Mucosa of rectum (tissue), 2 donors: ENCODE measurements at regions not wholly inside any gene's neighbourhood (a gene's known extent, or its start where the extent isn't known, plus 50 kb on each side); places are given as distances from the start of the nearest gene placed in this dataset.

Experiments
- H3K27ac ChIP-seq, 2 donors: one replicate each; pipeline ENCODE4 v1.7.0; 2013; ENCODE audit warnings: inconsistent platforms in 2 of 2, low read depth in 2 of 2, low read length in 2 of 2
- H3K27me3 ChIP-seq, 2 donors: one replicate each; pipeline ENCODE4 v1.7.0; 2013; ENCODE audit warnings: low read length in 2 of 2; ENCODE audit not compliant: control insufficient read depth in 2 of 2, insufficient read depth in 2 of 2
- H3K36me3 ChIP-seq, 2 donors: one replicate each; pipeline ENCODE4 v1.7.0; 2013; ENCODE audit warnings: low read length in 2 of 2; ENCODE audit not compliant: control insufficient read depth in 2 of 2, insufficient read depth in 2 of 2
- H3K4me1 ChIP-seq, 2 donors: one replicate each; pipeline ENCODE4 v1.7.0; 2013; ENCODE audit warnings: low read length in 2 of 2, mild to moderate bottlenecking in 1 of 2; ENCODE audit not compliant: control insufficient read depth in 2 of 2, insufficient read depth in 2 of 2
- H3K4me3 ChIP-seq, 2 donors: one replicate each; pipeline ENCODE4 v1.7.0; 2013; ENCODE audit warnings: low read length in 2 of 2
- H3K9ac ChIP-seq, 2 donors: one replicate each; pipeline ENCODE4 v1.7.0; 2013; ENCODE audit warnings: low read length in 2 of 2, low read depth in 1 of 2, mild to moderate bottlenecking in 1 of 2
- H3K9me3 ChIP-seq, 2 donors: one replicate each; pipeline ENCODE4 v1.7.0; 2013; ENCODE audit warnings: low read length in 2 of 2; ENCODE audit not compliant: control insufficient read depth in 2 of 2
- donor health status: healthy.
- donor health status: Normal muscosa, but diverticular disease.

GRCh38 chr3:113065336-113065735, 74.6 kb downstream of the GTPBP8 start:
- H3K27ac ChIP-seq, result no peak overlapping the region
- no peak overlapping the region for H3K9ac ChIP-seq
- H3K9me3 ChIP-seq, result no peaks in the 10 kb centered on the region
- no peaks in the 10 kb centered on the region for H3K27me3 ChIP-seq
- H3K4me1 ChIP-seq, result no peaks in the 10 kb centered on the region
- H3K4me3 ChIP-seq, result no peak overlapping the region
- no peaks in the 10 kb centered on the region for H3K36me3 ChIP-seq

GRCh38 chr3:113070072-113070640, 79.4 kb downstream of the GTPBP8 start:
- H3K4me3 ChIP-seq, result no peak overlapping the region
- H3K27ac ChIP-seq, result no peak overlapping the region
- H3K9ac ChIP-seq, result no peak overlapping the region
- H3K36me3 ChIP-seq, result no peaks in the 10 kb centered on the region
- H3K27me3 ChIP-seq, result no peaks in the 10 kb centered on the region
- no peaks in the 10 kb centered on the region for H3K9me3 ChIP-seq
- H3K4me1 ChIP-seq, result no peaks in the 10 kb centered on the region

GRCh38 chr3:113070681-113071113, 79.9 kb downstream of the GTPBP8 start:
- no peak overlapping the region for H3K4me3 ChIP-seq
- no peaks in the 10 kb centered on the region for H3K27me3 ChIP-seq
- H3K36me3 ChIP-seq, result no peaks in the 10 kb centered on the region
- no peak overlapping the region for H3K27ac ChIP-seq
- no peaks in the 10 kb centered on the region for H3K9me3 ChIP-seq
- H3K4me1 ChIP-seq, result no peaks in the 10 kb centered on the region
- no peak overlapping the region for H3K9ac ChIP-seq

GRCh38 chr3:113075588-113075987, 84.8 kb downstream of the GTPBP8 start:
- no peaks in the 10 kb centered on the region for H3K36me3 ChIP-seq
- no peaks in the 10 kb centered on the region for H3K27me3 ChIP-seq
- H3K9ac ChIP-seq, result no peak overlapping the region
- H3K27ac ChIP-seq, result no peak overlapping the region
- no peaks in the 10 kb centered on the region for H3K4me1 ChIP-seq
- H3K9me3 ChIP-seq, result no peaks in the 10 kb centered on the region
- H3K4me3 ChIP-seq, result no peak overlapping the region

- H3K27ac ChIP-seq, result peak overlapping the region; percentile 60
- H3K4me1 ChIP-seq, result no peaks in the 10 kb centered on the region
- no peaks in the 10 kb centered on the region for H3K27me3 ChIP-seq
- H3K9ac ChIP-seq, result peak overlapping the region; percentile 24 to 28
- H3K9me3 ChIP-seq, result no peaks in the 10 kb centered on the region
- H3K4me3 ChIP-seq, result peak overlapping the region in 1 of 2 donors; percentile 51
- H3K36me3 ChIP-seq, result no peaks in the 10 kb centered on the region
These were observed 88.6 kb downstream of the GTPBP8 start for GRCh38 chr3:113079218-113079961.

- no peaks in the 10 kb centered on the region for H3K36me3 ChIP-seq
- H3K9ac ChIP-seq, result no peak overlapping the region
- H3K9me3 ChIP-seq, result no peaks in the 10 kb centered on the region
- H3K27ac ChIP-seq, result no peak overlapping the region
- H3K27me3 ChIP-seq, result no peaks in the 10 kb centered on the region
- no peak overlapping the region for H3K4me3 ChIP-seq
- H3K4me1 ChIP-seq, result no peaks in the 10 kb centered on the region
These were observed 94.0 kb downstream of the GTPBP8 start for GRCh38 chr3:113084777-113085176.

- no peaks in the 10 kb centered on the region for H3K36me3 ChIP-seq
These were observed 96.0 kb downstream of the GTPBP8 start for GRCh38 chr3:113086560-113087461.

GRCh38 chr3:113088616-113089015, 97.8 kb downstream of the GTPBP8 start:
- H3K4me3 ChIP-seq, result no peak overlapping the region
- no peaks in the 10 kb centered on the region for H3K36me3 ChIP-seq
- no peaks in the 10 kb centered on the region for H3K4me1 ChIP-seq
- H3K27ac ChIP-seq, result no peak overlapping the region
- H3K9ac ChIP-seq, result no peak overlapping the region
- no peaks in the 10 kb centered on the region for H3K9me3 ChIP-seq
- H3K27me3 ChIP-seq, result no peaks in the 10 kb centered on the region

More at GRCh38 chr3:113086560-113087461, 96.0 kb downstream of the GTPBP8 start:
- Histone ChIP-seq H3K27ac (no peak overlapping the region), H3K4me3 (no peak overlapping the region), H3K4me1 (no peaks in the 10 kb centered on the region), H3K9ac (no peak overlapping the region), H3K27me3 (no peaks in the 10 kb centered on the region), H3K9me3 (no peaks in the 10 kb centered on the region)

GRCh38 chr3:113091417-113091816, 100.6 kb downstream of the GTPBP8 start:
- H3K27me3 ChIP-seq, result no peaks in the 10 kb centered on the region
- H3K36me3 ChIP-seq, result no peaks in the 10 kb centered on the region
- H3K9me3 ChIP-seq, result no peaks in the 10 kb centered on the region
- no peak overlapping the region for H3K4me3 ChIP-seq
- no peaks in the 10 kb centered on the region for H3K4me1 ChIP-seq
- H3K9ac ChIP-seq, result no peak overlapping the region
- H3K27ac ChIP-seq, result no peak overlapping the region

- Histone ChIP-seq H3K36me3 (no peaks in the 10 kb centered on the region), H3K9ac (no peak overlapping the region), H3K27me3 (no peaks in the 10 kb centered on the region), H3K4me1 (no peaks in the 10 kb centered on the region), H3K4me3 (no peak overlapping the region), H3K27ac (no peak overlapping the region), H3K9me3 (no peaks in the 10 kb centered on the region)
These were observed 102.0 kb downstream of the GTPBP8 start for GRCh38 chr3:113092746-113093145.
